HG02981 (cell line): ENCODE measurements at regions not wholly inside any gene's neighbourhood (a gene's known extent, or its start where the extent isn't known, plus 50 kb on each side); places are given as distances from the start of the nearest gene placed in this dataset.

ENCODE experiments used
- ATAC-seq: cut with Tn5 transposase; IDR thresholded peaks from one replicate; pipeline ENCODE4 v1.9.1; 2021; ENCODE audit warnings: mild to moderate bottlenecking, moderate library complexity; ENCODE audit not compliant: unreplicated experiment

DNA sequence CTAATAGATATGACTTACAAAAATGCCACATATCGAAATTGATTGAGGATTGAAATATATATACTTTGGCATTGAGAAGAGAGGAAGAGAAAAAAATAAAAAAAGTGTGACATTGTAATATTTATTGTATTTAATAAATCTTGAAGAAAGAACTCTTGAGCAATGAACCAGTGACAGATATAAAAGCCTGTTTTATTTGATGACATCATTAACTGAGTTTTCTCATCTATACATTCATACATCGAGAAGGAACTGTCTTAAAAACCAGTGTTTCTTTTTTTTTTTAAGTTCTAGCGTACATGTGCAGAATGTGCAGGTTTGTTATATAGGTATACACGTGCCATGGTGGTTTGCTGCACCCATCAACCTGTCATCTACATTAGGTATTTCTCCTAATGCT is 368.2 kb downstream of the SNAPC1 start:
- ATAC-seq = no peak

DNA sequence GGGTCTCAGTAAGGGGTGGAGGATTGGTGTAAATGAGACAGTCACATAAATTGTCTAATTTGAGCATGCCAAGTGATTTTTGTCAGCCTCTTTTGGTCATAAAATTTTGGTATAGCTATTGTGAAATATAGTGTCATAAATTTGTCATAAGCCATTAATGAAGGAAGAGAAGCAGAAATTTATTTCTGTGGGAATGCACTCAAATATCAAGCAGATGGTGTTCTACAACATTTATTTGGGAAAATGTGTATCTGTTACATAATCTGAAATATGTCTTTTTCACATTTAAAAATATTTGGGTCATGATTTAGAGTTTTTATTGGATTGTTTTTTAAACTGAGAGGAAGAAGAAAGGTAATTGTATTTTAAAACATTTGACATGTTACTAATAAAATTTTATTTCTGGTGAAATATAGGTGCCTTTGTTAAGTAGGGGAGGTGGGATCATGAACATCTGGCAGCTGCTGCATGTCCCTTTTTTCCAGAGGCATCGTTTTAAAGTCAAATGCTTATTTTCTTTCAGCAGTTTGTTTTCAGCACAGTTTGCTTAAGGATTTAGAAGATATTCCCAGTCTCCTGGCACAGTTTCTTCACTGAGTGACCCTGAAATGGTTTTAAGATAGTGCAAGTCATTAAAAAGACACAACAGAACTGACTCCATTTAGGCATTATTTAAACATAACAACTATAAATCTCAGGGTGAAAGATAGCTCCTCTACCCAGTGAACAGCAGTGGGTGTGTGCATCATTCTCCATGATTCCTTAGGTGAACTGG is 371.7 kb downstream of the SNAPC1 start:
- ATAC-seq = no peak

DNA sequence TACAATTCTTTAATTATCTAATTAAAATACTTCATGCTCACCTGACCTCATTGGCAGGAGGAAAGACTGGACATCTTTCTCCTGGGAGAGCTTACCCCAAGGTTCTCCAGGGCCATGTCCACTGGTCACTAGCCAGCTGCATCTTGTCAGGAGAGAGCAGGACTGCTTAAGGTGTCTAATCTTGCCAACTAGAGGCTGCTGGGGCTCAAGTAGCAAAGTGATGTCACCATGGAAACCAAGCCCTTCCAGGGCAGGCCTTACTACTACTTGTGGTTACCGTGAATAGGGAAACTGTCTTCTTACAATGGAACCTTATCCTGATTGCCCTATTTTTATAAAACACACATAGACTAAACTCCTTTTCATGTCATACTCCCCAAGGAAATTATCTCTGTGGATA is 376.4 kb downstream of the SNAPC1 start:
- no peak for ATAC-seq

DNA sequence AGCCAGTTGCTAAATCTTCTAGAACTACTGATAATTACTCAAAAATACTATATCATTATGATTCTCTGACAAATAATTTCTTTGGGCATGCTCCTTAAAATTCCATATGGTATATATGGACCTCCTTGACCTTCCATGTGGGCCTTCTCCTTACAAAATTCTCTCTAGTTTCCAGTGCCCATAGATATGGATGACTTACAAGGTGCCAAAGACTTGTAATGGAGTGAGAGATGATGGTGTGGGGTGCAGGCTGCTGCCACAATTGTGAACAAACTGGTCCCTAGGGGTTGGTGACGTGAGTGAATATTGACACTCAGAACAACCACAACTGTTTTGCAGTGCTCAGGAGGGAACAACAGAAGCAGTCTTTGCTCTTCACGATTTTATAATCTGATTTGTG is 378.9 kb downstream of the SNAPC1 start:
- no peak for ATAC-seq

DNA sequence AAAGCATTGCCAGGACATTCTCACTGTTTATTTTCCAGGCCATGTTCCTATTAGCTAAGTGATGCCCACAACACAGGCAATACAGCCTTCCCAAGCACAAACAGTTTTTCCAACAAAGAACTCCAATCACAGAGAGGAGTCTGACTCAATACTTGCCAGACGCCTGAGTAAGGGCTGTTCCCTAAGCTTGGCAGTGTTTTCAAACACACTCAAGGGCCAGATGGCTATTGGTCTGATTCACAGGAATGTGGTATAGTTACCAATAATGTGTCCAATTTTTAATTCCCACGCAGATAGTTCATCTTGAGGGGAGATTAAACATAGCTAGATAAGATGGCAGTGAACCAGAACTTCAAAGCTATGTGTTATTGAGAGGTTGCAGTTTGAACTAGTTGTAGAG is 381.0 kb downstream of the SNAPC1 start:
- no peak for ATAC-seq

DNA sequence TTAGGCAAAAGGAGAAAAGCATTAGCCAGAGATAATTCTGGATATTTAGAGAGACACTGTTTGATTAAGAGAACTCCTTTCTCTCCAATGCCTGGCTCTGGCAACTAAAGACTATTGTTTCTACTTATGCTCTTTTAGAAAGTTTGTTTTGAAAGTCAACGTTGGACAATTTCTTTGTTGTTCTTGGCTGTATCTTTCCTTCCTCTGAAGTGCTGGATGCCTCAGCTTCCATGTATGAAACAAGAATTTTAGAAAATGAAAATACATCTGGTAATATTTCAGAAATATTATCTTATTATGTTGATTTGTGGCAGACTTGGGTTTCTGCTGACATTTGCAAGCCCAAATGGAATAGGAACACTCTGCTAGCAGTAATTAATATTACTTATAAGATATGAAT is 382.6 kb downstream of the SNAPC1 start:
- no peak for ATAC-seq

DNA sequence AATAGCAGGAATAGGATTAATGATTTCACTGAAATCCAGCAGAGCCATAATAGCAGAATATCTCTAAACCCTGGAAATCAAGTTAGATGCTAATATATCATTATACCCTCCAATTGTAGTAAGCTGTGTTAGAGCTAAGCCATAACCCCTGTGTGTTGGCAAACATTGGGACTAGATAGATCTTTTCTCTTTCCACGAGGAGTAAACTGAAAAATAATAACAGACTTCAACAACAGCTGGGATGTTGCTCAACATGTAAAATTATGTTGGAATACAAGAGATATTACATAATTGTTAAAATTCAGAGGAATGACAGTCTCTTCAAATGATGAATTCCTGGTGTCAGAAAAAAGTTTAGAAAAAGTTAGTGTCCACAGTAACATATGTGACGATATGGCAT is 383.8 kb downstream of the SNAPC1 start:
- ATAC-seq = no peak

DNA sequence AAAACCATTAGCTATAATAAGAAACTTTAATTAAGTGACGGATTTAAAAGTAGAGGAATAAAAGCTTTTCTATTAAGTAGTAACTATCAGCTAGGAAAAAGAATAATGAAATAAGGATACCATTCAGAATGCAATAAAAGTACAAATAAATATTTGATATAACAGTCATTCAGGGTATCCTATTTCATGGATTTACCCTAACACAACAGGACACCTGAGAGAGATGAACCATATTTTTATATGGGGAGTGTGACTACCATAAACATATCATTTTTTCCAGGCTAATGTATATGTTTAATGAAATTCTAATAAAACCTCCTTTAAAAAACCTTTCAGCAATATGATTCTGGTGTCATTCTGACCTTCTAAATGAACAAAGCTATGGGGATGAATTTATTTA is 393.8 kb downstream of the SNAPC1 start:
- ATAC-seq = no peak

DNA sequence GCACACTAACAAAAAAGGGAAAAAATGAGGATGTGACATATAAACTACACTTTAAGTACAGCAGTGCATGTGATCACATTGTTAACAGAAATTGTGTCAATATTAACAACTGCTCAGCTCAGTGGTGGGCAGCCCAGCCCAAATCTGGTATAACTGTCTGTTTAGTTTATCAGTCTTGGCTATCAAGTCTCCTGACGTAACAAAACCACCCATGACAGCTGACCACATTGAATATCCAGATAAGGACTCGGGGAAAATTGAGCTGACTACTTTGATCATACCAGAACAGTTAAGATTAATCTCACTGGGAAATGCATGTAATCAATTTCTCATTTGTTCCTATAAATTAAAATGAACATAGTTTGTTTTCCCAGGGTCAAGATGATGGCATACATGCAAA is 396.6 kb downstream of the SNAPC1 start:
- no peak for ATAC-seq

DNA sequence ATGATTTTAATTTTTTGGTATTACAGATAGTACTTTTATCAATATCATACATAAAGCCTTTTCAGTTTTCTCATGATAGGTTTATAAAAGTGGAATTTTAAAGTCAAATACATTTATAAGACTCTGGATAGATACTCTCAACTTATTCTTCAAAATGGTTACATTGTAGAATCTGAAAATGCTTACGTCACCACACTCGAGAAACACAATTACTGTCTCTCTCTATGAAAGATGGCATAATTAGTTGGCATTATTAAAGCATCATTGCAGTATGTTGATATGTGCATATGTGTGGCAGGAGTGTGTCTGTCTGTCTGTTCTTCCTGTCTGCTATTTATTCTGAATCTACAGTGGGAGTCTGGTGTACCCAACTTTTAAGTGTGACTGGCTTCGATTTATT is 397.1 kb downstream of the SNAPC1 start:
- ATAC-seq = no peak

DNA sequence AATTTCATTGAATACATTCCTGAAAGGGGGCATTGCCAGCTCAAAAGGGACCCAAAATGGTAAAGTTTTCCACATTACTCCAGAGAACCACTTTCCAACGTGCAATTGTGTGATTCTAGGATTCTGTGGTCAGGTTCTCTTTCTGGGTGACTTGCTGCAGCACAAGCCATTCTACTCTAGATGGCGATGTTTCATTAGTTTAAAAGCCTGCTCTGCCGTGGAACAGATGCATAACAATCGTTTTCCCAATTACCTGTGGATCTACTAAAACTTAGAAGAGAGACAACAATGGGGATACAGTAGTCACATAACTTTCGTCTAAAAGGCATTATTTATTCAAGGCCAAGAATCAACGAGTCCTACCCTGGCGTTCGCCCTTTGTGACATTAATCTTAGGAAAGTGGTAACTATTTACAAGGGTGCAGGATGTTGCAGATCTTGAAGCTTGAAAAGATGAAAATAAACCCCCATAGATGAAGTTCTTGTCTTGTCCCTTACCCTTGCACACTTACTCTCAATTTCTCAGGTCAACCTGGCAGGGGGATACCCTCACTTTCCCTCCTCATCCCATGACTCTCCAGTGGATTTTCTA is 400.9 kb downstream of the SNAPC1 start:
- peak; percentile 61 for ATAC-seq

DNA sequence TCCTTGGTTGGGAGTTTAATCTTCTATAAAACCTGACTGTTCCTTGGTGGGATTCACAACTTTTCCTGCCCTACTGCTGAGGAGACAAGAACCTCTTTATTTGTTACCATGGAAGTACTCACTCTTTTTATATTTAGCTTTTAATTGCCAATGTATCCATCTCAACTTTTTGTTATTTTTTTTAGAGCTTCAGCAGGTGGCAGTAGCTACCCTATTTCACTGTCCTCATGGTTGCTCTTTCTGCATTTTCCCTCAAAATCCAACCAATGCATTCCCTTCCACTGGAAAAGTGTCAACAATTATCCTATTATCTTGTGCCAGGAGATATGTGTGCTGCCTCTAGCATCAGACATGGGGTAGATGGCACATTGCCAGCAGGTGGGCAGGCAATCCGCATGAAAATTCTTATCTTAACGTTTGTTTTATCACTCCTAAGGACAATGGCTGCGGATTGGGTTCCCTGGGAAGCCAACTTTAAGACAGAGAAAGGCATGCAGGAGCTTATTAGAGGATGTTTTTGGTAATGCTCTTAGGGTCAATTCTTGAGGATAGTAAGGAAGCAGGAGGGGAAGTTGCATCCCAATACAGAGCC is 406.4 kb downstream of the SNAPC1 start:
- ATAC-seq = no peak

DNA sequence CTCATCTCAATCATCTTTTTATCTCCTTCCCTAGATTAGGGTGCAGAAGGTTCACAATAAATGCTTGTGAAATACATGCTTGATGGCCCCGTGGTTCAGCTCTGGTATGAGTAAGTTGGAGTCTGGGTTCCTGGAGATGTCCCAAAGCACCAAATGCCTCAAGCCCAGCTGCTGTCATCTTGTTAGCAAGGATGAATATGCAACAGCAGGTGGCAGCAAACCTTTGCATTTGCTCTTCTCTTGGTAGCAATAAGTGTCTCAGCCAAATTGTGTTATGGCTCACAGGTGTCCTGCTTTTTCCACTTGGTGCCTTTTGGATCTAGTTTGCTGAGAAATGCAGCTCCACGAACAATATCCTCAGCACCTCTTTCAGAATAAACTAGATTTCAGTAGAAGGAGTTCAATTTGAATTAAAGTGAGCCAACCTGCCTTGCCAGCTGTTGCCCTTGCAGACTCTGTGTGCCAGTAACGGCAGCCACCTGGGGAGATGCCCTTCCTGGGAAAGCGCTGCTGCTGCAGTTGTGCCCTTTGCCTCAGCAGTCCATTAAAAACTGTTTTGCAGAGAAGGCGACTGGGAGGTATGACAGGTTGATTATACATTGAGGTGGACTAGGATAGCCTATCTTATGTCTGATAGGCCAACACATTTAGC is 417.3 kb downstream of the SNAPC1 start:
- peak; percentile 68 for ATAC-seq

DNA sequence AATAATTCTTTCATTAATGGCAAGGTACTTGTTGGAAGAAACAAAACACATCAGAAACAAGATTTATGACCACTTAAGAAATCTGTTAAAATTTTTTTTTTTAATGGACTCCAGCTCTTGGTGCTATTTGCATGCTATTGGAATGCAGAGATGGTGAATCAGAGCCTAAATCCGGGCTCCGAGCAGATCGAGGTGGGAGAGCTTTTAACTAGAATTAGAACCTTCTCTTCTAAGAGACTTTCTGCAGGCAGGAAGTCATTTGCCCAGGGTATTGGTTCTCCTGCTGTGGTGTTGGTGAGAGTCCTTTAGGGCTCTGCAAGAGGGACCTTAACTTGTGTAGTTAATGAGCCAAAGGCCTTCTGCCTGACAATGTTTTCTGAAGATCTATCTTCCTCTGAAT is 419.4 kb downstream of the SNAPC1 start:
- ATAC-seq = no peak

DNA sequence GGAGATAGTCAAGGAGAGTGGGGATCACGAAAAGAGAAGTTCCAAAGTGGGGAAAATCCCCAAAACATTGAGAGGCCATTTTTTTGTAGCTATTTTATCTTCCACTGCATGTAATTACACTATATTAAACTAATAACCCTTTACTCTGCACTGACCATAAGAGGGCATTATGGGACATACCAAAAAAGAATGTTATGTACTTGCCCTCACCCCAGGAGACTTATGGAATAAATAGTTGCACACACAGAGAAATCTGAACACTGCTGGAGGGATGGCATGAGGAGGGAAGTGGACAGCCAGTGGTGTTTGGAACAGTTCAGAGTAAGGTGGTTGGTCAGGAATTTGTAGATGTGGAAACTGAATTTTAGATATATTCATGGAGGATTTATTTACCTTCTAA is 422.9 kb downstream of the SNAPC1 start:
- ATAC-seq = no peak

DNA sequence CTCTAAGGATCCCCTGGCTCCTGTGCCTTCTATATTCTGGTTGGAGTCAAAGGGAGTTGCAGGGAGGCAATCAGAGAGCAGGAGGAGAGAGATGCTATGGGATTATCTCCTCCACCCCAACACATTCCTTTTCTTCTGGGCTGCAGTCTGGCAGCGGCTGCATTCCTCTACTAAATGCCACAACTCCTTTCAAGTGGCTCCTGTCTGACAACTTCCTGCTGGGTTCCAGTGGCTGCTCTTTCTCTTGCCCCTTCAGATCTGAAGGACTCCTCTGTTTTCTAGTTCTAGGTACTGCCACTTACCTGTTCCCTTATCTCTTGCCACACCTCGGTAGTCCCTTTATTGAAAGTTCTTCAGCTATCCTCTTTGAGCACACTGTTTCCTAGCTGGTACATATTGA is 425.0 kb downstream of the SNAPC1 start:
- ATAC-seq = no peak

DNA sequence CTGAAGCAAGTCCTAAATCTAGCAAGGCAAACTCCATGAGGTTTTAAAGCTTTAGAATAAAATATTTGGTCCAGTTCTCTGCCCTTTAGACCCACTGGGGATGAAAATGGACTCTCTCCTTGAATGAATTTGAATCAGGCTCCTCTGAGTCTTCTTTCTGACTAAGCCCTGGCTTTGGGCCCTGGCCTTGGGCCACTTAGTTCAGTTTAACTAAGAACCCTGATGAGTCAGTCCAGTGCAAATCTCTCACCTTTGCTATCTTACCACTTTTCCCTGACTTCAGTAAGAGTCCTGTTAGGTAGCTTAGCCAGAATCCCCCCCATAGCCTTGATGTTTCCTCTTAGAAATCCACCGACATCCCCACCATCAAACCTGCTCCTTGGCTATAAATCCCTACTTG is 427.5 kb downstream of the SNAPC1 start:
- ATAC-seq = no peak

DNA sequence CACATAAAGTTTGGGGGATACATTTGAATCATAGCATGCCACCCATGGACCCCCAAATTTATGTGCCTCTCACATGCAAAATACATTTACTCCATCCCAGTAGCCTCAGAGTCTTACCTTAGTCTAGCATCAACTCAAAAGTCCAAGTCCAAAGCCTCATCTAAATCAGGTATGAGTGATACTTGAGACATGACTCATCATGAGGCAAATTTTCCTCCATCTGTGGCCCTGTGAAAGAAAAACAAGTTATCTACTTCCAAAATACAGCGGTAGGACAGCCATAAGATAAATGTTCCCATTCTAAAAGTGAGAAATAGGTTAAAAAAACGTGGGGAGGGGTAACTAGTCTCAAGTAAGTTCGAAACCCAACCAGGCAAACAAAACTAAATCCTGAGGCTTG is 444.2 kb downstream of the SNAPC1 start:
- ATAC-seq = no peak

DNA sequence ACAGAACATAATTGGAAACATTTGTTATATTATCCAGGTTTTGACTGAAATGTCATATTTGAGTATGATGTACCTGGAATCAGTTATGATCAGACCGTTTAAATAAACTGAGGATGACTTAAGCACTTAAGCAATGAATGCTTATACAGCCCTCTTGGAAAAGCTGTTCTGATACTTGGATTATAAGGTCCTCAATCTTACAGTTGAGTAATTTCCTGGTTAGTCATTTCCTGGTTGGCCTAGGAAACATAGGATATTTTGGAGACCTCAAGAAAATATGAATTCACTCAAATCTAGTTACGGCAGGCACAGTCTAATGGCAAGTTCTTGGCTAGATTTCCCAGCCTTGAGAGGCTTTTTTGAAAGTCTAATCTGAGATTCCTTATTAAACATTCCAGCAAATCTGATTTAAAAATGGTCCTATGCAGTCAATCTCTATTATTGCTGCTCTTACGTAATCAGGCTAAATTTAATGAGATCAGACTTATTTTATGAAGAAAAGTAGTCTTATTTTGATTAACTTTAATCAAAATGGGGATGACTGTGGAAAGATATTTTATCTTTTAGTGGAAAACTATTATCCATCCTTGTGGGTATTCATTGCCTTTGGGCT is 447.2 kb downstream of the SNAPC1 start:
- ATAC-seq = no peak

DNA sequence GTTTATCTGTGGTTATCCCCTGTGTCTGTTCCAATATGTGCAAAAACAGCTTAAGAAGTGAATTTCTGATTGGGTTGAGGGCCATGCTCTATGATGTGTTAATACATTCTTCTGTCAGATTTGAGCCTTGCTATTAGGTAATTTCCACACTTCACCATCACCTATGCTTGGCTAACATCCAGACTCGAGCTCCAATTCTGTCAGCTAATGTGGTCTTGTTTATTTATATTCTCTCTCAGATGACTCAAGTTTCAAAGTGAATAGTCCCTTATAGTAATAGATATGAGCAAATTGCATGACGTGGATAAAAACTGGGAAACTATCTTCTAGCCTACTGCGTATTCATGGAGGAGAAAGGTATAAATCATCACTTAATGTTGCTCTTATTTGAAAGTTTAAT is 451.3 kb downstream of the SNAPC1 start:
- no peak for ATAC-seq

DNA sequence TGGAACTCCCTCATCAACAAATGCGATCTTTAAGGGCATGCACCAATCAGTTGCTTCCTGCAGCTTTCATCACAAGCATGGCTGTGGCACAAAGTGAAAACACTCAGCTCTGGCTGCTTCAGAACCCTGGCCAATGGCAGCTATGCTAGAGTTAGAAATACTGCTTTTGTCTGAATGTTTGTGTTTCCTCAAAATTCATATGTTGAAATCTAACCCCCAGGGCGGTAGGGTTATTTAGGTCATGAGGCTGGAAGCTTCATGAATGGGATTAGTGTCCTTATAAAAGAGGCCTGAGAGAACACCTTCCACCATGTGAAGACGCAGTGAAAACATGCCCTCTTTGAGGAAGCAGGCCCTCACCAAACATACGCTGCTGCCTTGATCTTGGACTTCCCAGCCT is 453.9 kb downstream of the SNAPC1 start:
- ATAC-seq = no peak

DNA sequence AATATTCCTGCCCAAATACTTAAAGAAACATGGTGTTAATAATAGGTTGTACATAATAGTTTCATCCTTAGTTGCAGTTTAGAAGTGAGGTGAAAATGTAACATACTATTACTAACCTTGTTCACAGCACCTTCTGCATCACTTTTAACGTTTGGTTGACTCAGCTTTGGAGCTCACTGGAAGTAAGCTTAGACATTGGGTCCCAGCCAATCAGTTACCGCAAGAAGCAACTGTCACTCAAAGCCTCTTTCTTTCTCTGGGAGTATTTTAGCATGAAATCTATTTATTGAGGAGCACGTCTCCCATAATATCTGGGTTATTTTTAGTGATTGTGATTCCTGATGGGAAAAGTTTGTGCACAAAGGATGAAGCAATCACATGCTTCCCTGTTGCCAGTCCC is 472.6 kb downstream of the SNAPC1 start:
- ATAC-seq = no peak
